NCI-H1694 (cell line): ENCODE measurements at regions not wholly inside any gene's neighbourhood (a gene's known extent, or its start where the extent isn't known, plus 50 kb on each side); places are given as distances from the start of the nearest gene placed in this dataset.
A peak's percentile ranks its signal among the peaks of the same experiment; 100 is the strongest.

Experiments
- DNase-seq: peaks from one replicate; lab custom pipeline; 2025; lab: John Stamatoyannopoulos, UW

DNA sequence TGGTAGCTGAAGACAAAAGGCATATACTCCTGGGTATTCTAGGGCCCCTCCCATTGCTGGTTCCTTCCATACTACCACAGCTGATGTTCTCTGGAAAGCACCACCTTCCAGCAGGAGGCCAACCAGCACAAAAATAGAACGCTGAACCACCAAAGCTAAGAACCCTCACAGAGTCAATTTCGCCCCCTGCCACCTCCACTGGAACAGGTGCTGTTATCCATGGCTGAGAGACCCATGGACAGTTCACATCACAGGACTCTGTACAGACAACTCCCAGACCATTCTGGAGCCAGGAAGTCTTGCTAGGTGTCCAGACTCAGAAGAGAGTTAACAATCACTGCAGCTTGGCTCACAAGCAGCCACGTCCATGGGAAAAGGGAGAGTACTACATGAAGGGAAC lies 1851.5 kb upstream of the NUDT12 start:
- DNase-seq, result no peak

GRCh38 chr5:105413406-105413990 lies 1850.9 kb upstream of the NUDT12 start:
- DNase-seq, result no peak

DNA sequence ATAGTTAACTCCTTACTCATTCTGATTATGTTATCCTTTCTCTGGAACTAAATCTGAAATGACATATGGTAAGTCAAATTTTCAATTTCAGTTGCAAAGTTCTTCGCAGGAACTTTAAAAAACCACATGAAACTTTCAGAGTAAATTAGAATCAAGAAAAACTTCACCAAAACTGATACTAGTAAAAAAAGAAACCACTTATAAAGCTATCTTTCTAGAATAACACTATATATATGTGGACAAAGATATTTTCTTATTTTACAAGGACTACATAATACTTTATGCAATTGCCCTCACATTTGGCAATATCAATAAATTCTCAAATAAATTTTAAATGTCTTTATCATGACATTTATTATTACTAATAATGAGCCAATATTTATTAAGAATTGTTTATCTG lies 1847.1 kb upstream of the NUDT12 start:
- DNase-seq, result no peak

DNA sequence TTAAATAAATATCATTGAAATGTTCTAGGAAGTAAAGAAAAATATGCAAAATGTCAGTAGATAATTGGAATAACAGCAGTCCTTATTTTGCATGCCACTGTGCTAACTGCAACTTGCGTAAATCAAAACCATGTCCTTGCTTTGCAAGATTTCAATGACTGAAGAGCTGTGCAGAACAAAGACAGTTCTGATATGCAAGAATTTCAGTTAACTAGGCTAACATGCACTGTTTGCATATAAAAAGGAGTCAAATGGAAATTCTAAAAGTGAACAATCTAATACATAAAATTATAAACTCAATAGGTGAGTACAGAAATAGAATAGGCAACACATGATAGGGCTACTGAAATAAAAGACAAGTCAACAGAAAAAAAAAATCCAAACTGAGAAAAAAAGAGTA lies 1844.6 kb upstream of the NUDT12 start:
- no peak for DNase-seq

DNA sequence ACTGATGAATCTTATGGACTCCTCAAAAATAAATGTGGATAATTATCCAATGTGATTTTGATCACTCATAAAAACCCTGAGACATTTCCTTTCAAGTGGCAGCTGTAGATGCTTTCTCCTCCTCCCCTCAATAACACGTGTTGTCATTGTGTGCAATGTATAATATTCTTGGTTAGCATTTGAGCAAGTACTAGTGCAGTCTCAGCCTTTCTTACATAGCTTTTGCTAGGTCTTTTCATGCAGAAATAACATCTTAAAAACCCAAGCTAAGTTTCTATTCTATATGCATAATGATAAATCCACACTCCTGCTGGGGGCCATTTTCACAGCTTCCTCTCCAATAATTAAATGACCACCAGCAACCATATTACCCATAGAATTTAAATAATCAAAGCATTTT lies 1835.2 kb upstream of the NUDT12 start:
- DNase-seq, result no peak

- no peak for DNase-seq
Measured at GRCh38 chr5:105392710-105393149, 1830.1 kb upstream of the NUDT12 start.

GRCh38 chr5:105392122-105392709 lies 1829.6 kb upstream of the NUDT12 start:
- DNase-seq, result no peak

GRCh38 chr5:105380126-105380525 lies 1817.5 kb upstream of the NUDT12 start:
- no peak for DNase-seq

DNA sequence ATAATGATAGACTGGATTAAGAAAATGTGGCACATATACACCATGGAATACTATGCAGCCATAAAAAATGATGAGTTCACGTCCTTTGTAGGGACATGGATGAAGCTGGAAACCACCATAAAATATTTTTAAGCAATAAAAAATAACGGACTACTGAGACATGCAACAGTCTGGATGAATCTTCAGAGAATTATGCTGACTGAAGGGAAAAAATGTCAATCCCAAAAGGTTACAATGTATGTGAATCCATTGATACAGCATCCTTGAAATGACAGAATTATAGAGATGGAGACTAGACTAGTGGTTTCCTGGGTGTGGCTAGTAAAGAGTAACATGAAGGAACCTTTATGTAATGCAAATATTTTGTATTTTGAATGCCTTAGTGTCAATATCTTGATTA lies 1808.6 kb upstream of the NUDT12 start:
- DNase-seq, result no peak

- no peak for DNase-seq
Measured at GRCh38 chr5:105350486-105351140, 1788.0 kb upstream of the NUDT12 start.

DNA sequence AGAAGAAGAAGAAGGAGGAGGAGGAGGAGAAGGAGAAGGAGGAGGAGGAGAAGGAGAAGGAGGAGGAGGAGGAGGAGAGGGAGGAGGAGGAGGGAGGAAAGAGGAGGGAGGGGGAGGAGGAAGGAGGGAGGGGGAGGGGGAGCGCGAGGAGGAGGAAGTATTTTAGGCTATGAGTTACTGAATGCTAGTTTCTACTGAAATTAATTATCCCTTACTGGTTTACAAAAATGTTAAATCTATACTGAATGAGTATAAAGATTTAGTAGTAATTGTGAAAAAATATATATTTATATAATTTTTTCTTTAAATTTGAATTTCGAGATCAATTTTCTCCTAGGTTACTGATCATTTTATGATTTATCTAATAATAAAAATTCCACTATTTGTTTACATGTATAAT lies 1769.0 kb upstream of the NUDT12 start:
- no peak for DNase-seq

GRCh38 chr5:105330185-105330584 lies 1767.6 kb upstream of the NUDT12 start:
- DNase-seq, result no peak

GRCh38 chr5:105304859-105305258 lies 1742.3 kb upstream of the NUDT12 start:
- no peak for DNase-seq

- DNase-seq, result no peak
Measured at GRCh38 chr5:105288946-105289345, 1726.4 kb upstream of the NUDT12 start.

DNA sequence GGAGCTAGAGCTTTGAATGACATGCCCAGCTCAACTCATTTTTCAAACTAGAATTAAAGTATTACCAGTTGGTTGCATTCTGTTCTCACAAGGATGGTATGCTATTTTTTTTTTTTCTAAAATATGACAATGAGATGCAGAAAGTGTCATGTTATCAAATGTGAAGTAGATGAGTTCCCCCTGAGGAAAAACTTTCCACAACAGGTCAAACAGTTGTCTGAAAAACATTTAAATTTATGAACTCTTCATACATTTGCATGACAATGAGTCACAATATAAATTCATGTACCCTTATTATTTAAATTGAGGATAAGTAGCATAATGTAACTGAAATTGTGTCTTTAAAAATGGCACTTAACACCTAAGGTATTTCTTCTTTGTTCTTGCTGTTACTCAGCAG lies 1720.5 kb upstream of the NUDT12 start:
- DNase-seq, result no peak

GRCh38 chr5:105274079-105274478 lies 1711.5 kb upstream of the NUDT12 start:
- DNase-seq, result no peak

DNA sequence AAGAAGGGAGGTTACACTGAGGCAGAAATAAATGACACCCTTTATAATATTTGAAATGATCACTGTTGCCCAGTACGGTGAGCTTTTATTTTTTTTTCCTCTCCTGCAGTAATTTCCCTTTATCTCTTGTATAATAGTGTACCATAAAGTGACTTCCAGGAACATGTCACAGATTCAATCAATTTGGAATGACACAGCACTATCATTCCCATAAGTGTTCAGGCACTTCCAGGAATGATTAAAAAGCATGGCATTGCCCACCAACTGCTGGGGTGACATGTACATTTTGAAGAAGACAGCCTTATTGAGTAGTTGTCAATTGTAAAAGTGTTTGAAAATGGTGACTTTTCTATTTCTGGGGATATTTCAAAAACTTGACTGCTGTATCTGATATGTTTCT lies 1700.9 kb upstream of the NUDT12 start:
- DNase-seq, result no peak

- no peak for DNase-seq
Measured at GRCh38 chr5:105259581-105260217, 1697.1 kb upstream of the NUDT12 start.

GRCh38 chr5:105238561-105238960 lies 1676.0 kb upstream of the NUDT12 start:
- no peak for DNase-seq

GRCh38 chr5:105230516-105231157 lies 1668.0 kb upstream of the NUDT12 start:
- DNase-seq, result no peak

DNA sequence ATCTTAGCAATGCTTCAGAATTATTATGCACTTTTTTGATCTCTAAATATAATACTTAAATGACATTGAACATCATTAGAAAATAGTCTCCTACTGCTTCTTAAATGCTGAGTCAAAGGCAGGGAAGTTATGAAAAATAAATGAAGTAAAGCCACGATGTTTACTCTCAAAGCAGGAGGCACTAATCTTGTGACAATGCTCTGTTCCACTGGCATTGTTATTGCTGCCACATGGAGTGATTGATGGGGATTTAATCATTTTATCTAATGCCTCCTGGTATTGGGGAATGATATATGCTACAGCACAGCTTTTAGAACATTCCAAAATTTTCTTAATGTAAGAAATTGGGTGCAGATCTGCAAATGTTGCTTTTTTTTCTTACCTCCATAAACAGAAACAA lies 1655.4 kb upstream of the NUDT12 start:
- DNase-seq, result no peak

DNA sequence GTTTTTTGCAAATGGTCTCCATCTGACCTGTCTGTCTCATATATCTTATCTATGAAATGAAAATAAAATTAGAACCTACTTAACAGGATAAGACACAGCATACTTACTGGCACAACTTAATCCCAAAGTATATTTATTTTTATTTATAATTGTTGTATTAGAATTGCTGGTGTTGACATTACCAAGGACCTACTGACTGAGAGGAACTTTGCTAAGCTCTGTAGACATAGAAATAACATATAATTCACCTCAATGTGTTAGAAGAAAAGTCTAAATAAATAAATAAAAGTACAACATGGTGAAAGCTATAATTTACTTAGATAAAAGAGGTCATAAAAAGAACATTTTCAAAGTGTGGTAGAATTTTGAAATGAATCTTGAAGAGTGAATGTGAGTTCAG lies 1650.5 kb upstream of the NUDT12 start:
- no peak for DNase-seq

GRCh38 chr5:105207066-105207465 lies 1644.5 kb upstream of the NUDT12 start:
- DNase-seq, result peak; percentile 35
